H1 (cell line): ENCODE measurements at regions not wholly inside any gene's neighbourhood (a gene's known extent, or its start where the extent isn't known, plus 50 kb on each side); places are given as distances from the start of the nearest gene placed in this dataset.

Source experiments
- CTCF ChIA-PET: fragments of 300-600 bp; sonication (Branson Sonifier 250); formaldehyde crosslinking; loops from one replicate; lab custom pipeline; 2021; ENCODE audit not compliant: partially characterized antibody; lab: Charles Lee
- POLR2A ChIA-PET: fragments of 300-600 bp; sonication (Branson Sonifier 250); formaldehyde crosslinking; loops from one replicate; lab custom pipeline; 2021; ENCODE audit warnings: inconsistent platforms; ENCODE audit not compliant: partially characterized antibody; lab: Charles Lee
- DNase-seq, 2 experiments: peaks; one replicate each; pipeline versions ENCODE4 v3.0.0 to v3.0.0-alpha.2; 2010 to 2022; ENCODE audit warnings: low spot score in 2 of 2, low read depth in 1 of 2, mixed read lengths in 1 of 2
- FAIRE-seq: peaks from 2 replicates; lab custom pipeline; 2011; peaks lifted over from hg19 to GRCh38; lab: Jason Lieb, UNC
- H2AFZ ChIP-seq: 2 replicates; pipeline ENCODE4 v1.8.1; 2012; ENCODE audit warnings: low read length, inconsistent platforms
- H2AK5ac ChIP-seq: 2 replicates; pipeline ENCODE4 v1.6.1; 2013; ENCODE audit warnings: low read depth, low read length
- H2BK120ac ChIP-seq: replicated peaks from 2 replicates; pipeline ENCODE3; 2013; ENCODE audit warnings: low read depth, low read length, inconsistent platforms
- H2BK12ac ChIP-seq: 2 replicates; pipeline ENCODE4 v1.6.1; 2013; ENCODE audit warnings: low read depth, low read length
- H2BK15ac ChIP-seq: 2 replicates; pipeline ENCODE4 v1.6.1; 2013; ENCODE audit warnings: low read length
- H2BK20ac ChIP-seq: 2 replicates; pipeline ENCODE4 v1.6.1; 2013; ENCODE audit warnings: low read length
- H2BK5ac ChIP-seq: 2 replicates; pipeline ENCODE4 v1.6.1; 2013; ENCODE audit warnings: low read depth, low read length
- H3K14ac ChIP-seq: 2 replicates; pipeline ENCODE4 v1.6.1; 2013; ENCODE audit warnings: inconsistent platforms; ENCODE audit not compliant: insufficient read length
- H3K18ac ChIP-seq: 2 replicates; pipeline ENCODE4 v1.6.1; 2013; ENCODE audit warnings: low read length; ENCODE audit errors: extremely low read depth
- H3K23ac ChIP-seq: 2 replicates; pipeline ENCODE4 v1.6.1; 2013; ENCODE audit warnings: inconsistent platforms; ENCODE audit not compliant: insufficient read length
- H3K23me2 ChIP-seq: 2 replicates; pipeline ENCODE4 v1.6.1; 2013; ENCODE audit warnings: low read depth, low read length
- H3K27ac ChIP-seq: 2 replicates; pipeline ENCODE4 v1.6.1; 2011; ENCODE audit warnings: low read depth, low read length, inconsistent platforms
- H3K27me3 ChIP-seq, 4 experiments: replicated peaks in 1 of 4; 1 replicate in 1 of 4; 2 replicates in 3 of 4; pipeline versions ENCODE4 v1.6.1 to v1.8.1; 2011 to 2013; ENCODE audit warnings: low read length in 3 of 4, mild to moderate bottlenecking in 3 of 4, inconsistent platforms in 2 of 4, mixed read lengths in 2 of 4, moderate library complexity in 1 of 4; ENCODE audit not compliant: control insufficient read depth in 3 of 4, insufficient read depth in 3 of 4; ENCODE audit errors: extremely low read depth in 1 of 4
- H3K36me3 ChIP-seq, 4 experiments: 2 replicates each; pipeline versions ENCODE4 v1.6.1 to v1.8.1; 2011 to 2013; ENCODE audit warnings: mild to moderate bottlenecking in 4 of 4, low read length in 3 of 4, moderate library complexity in 2 of 4, control low read depth in 1 of 4, inconsistent platforms in 1 of 4; ENCODE audit not compliant: insufficient read depth in 4 of 4, control insufficient read depth in 2 of 4
- H3K4ac ChIP-seq: replicated peaks from 2 replicates; pipeline ENCODE3; 2013; ENCODE audit warnings: low read length, low read depth, mixed read lengths, inconsistent platforms; ENCODE audit not compliant: insufficient read length
- H3K4me1 ChIP-seq, 4 experiments: replicated peaks in 1 of 4; 1 replicate in 1 of 4; 2 replicates in 3 of 4; pipeline versions ENCODE4 v1.6.1 to v1.8.1; 2011 to 2013; ENCODE audit warnings: low read length in 3 of 4, inconsistent platforms in 2 of 4, mixed read lengths in 1 of 4; ENCODE audit not compliant: insufficient read depth in 4 of 4, control insufficient read depth in 3 of 4
- H3K4me2 ChIP-seq, 2 experiments: 2 replicates each; pipeline versions ENCODE4 v1.6.1 to v1.8.1; 2011 to 2013; ENCODE audit warnings: low read depth in 2 of 2, low read length in 2 of 2, control low read depth in 1 of 2, inconsistent platforms in 1 of 2, mild to moderate bottlenecking in 1 of 2; ENCODE audit not compliant: insufficient read depth in 1 of 2
- H3K4me3 ChIP-seq, 4 experiments: fragments of 200-600, 300-600 bp in 1 of 4; sonication (generic), shearing (Covaris generic), sonication (Bioruptor Twin) in 1 of 4; 2 replicates each; pipeline versions ENCODE4 v1.5.1 to v1.8.1; 2011 to 2016; ENCODE audit warnings: low read length in 4 of 4, low read depth in 3 of 4, control low read depth in 2 of 4, inconsistent platforms in 2 of 4, mild to moderate bottlenecking in 2 of 4, mixed read lengths in 1 of 4, moderate library complexity in 1 of 4; ENCODE audit not compliant: insufficient read depth in 2 of 4; ENCODE audit errors: extremely low read depth in 1 of 4
- H3K56ac ChIP-seq: replicated peaks from 2 replicates; pipeline ENCODE3; 2013; ENCODE audit warnings: low read depth, mild to moderate bottlenecking, mixed read lengths, low read length, inconsistent platforms; ENCODE audit not compliant: insufficient read length
- H3K79me1 ChIP-seq: 2 replicates; pipeline ENCODE4 v1.6.1; 2013; ENCODE audit warnings: low read depth, low read length, control low read depth
- H3K79me2 ChIP-seq, 2 experiments: 2 replicates each; pipeline versions ENCODE4 v1.6.1 to v1.8.1; 2012 to 2013; ENCODE audit warnings: low read length in 2 of 2, mild to moderate bottlenecking in 2 of 2, inconsistent platforms in 1 of 2; ENCODE audit not compliant: insufficient read depth in 2 of 2, control insufficient read depth in 1 of 2
- H3K9ac ChIP-seq, 4 experiments: replicated peaks in 1 of 4; 1 replicate in 1 of 4; 2 replicates in 3 of 4; pipeline versions ENCODE4 v1.6.1 to v1.8.1; 2011 to 2013; ENCODE audit warnings: low read depth in 3 of 4, low read length in 3 of 4, control low read depth in 2 of 4, mild to moderate bottlenecking in 2 of 4, moderate library complexity in 2 of 4, inconsistent platforms in 1 of 4; ENCODE audit errors: extremely low read depth in 1 of 4
- H3K9me3 ChIP-seq, 2 experiments: 2 replicates each; pipeline versions ENCODE4 v1.6.1 to v1.8.1; 2012 to 2013; ENCODE audit warnings: mild to moderate bottlenecking in 2 of 2, moderate library complexity in 2 of 2, control low read depth in 1 of 2, inconsistent platforms in 1 of 2, low read depth in 1 of 2, low read length in 1 of 2, mixed read lengths in 1 of 2; ENCODE audit not compliant: insufficient read depth in 2 of 2
- H4K20me1 ChIP-seq, 2 experiments: replicated peaks in 1 of 2; 2 replicates each; pipeline versions ENCODE3 to v1.8.1; 2011 to 2013; ENCODE audit warnings: inconsistent platforms in 2 of 2, low read length in 2 of 2, mild to moderate bottlenecking in 1 of 2; ENCODE audit not compliant: insufficient read depth in 2 of 2, control insufficient read depth in 1 of 2
- H4K5ac ChIP-seq: 2 replicates; pipeline ENCODE4 v1.6.1; 2013; ENCODE audit warnings: low read length, low read depth, mixed read lengths, inconsistent platforms; ENCODE audit not compliant: insufficient read length
- H4K8ac ChIP-seq: 2 replicates; pipeline ENCODE4 v1.8.0; 2013; ENCODE audit warnings: mild to moderate bottlenecking, moderate library complexity, low read length, inconsistent platforms; ENCODE audit not compliant: insufficient read depth; ENCODE audit errors: extremely low read depth
- H4K91ac ChIP-seq: replicated peaks from 2 replicates; pipeline ENCODE3; 2013; ENCODE audit warnings: low read length, mixed read lengths, inconsistent platforms; ENCODE audit not compliant: insufficient read length
- CHD1 ChIP-seq: IDR thresholded peaks from 2 replicates; pipeline ENCODE4 v1.6.1; 2012; ENCODE audit warnings: low read depth, low read length, improper control_type of control experiment
- E2F6 ChIP-seq: IDR thresholded peaks from 2 replicates; pipeline ENCODE4 v1.6.1; 2012; ENCODE audit warnings: inconsistent platforms
- EP300 ChIP-seq, 2 experiments: IDR thresholded peaks; 1 replicate in 1 of 2; 2 replicates in 1 of 2; pipeline ENCODE4 v1.6.1; 2011 to 2012; ENCODE audit warnings: low read depth in 2 of 2, low read length in 2 of 2, mild to moderate bottlenecking in 2 of 2, borderline replicate concordance in 1 of 2, inconsistent platforms in 1 of 2, moderate library complexity in 1 of 2
- FOSL1 ChIP-seq: IDR thresholded peaks from 2 replicates; pipeline ENCODE4 v1.6.1; 2011; ENCODE audit warnings: mild to moderate bottlenecking, low read depth, low read length, moderate library complexity; ENCODE audit not compliant: insufficient read depth
- GABPA ChIP-seq: IDR thresholded peaks from 2 replicates; pipeline ENCODE4 v1.6.1; 2011; ENCODE audit warnings: mild to moderate bottlenecking, low read length, moderate library complexity, borderline replicate concordance; ENCODE audit not compliant: insufficient read depth
- HDAC6 ChIP-seq: IDR thresholded peaks from one replicate; pipeline ENCODE4 v1.7.1; 2012; ENCODE audit warnings: low read depth, mild to moderate bottlenecking, inconsistent platforms, low read length, moderate library complexity
- JUND ChIP-seq: IDR thresholded peaks from 2 replicates; pipeline ENCODE4 v1.6.1; 2011; ENCODE audit warnings: mild to moderate bottlenecking, improper control_type of control experiment, low read length
- MAX ChIP-seq: IDR thresholded peaks from 2 replicates; pipeline ENCODE4 v1.6.1; 2012; ENCODE audit warnings: inconsistent platforms
- NANOG ChIP-seq: IDR thresholded peaks from 2 replicates; pipeline ENCODE4 v1.6.1; 2011; ENCODE audit warnings: low read length, low read depth, mild to moderate bottlenecking, inconsistent platforms; ENCODE audit not compliant: insufficient read depth, poor library complexity, severe bottlenecking
- NRF1 ChIP-seq: IDR thresholded peaks from 2 replicates; pipeline ENCODE4 v1.6.1; 2011; ENCODE audit warnings: mild to moderate bottlenecking, low read depth, low read length, improper control_type of control experiment
- PHF8 ChIP-seq: fragments of 200-600 bp; sonication (generic); conservative IDR thresholded peaks from 2 replicates; pipeline ENCODE4 v1.7.1; 2012; ENCODE audit warnings: low read depth, mild to moderate bottlenecking, inconsistent platforms, low read length, moderate library complexity
- SIN3A ChIP-seq, 2 experiments: IDR thresholded peaks in 1 of 2; conservative IDR thresholded peaks in 1 of 2; 2 replicates each; pipeline ENCODE4 v1.6.1; 2011 to 2012; ENCODE audit warnings: low read length in 2 of 2, improper control_type of control experiment in 1 of 2, low read depth in 1 of 2, mild to moderate bottlenecking in 1 of 2
- TAF1 ChIP-seq: IDR thresholded peaks from 2 replicates; pipeline ENCODE4 v1.6.1; 2011; ENCODE audit warnings: mild to moderate bottlenecking, low read depth, low read length
- WGBS, 2 experiments: shearing (Covaris generic) in 1 of 2; methylation state at CpG; one replicate each; pipeline versions ENCODE4 v1.1.6 to v1.1.7; 2013 to 2015; ENCODE audit warnings: low lambda C conversion rate in 2 of 2, mixed read lengths in 2 of 2, inconsistent platforms in 1 of 2, low coverage in 1 of 2, missing lambda C conversion rate in 1 of 2; ENCODE audit not compliant: insufficient replicate concordance in 2 of 2, insufficient coverage in 1 of 2, insufficient read length in 1 of 2; ENCODE audit errors: extremely low coverage in 1 of 2, missing lambda C conversion rate in 1 of 2; 5-methylcytosine and 5-hydroxymethylcytosine counted together

GRCh38 chr3:34213478-34213877, 415.0 kb downstream of the PDCD6IP start:
- Histone ChIP-seq H3K79me1 (no peaks in the 10 kb centered on the region), H4K5ac (no peak overlapping the region)
- CTCF ChIA-PET: interaction anchor here (0.6 to 2.2 kb wide), 7 partner anchors 11 to 180 kb away, joined by 3 to 6 read pairs (median 3); no protein-coding TSS in a partner anchor
- no peak for TF ChIP-seq SIN3A (conservative IDR thresholded peaks at IDR 0.05 in 1 of 2, IDR thresholded peaks at IDR 0.05 in 1 of 2; ENCODE audit: low read depth in 1 of 2, low read length in 2 of 2)
- no peak for TF ChIP-seq NANOG
- no peak for TF ChIP-seq CHD1
- TF ChIP-seq JUND: no peak
- TF ChIP-seq TAF1: no peak
- no peak for TF ChIP-seq NRF1
- TF ChIP-seq MAX: no peak
- TF ChIP-seq FOSL1: no peak
- no peak for TF ChIP-seq EP300 (IDR thresholded peaks at IDR 0.05; ENCODE audit: borderline replicate concordance in 1 of 2, low read depth in 2 of 2, low read length in 2 of 2)
- no peak for TF ChIP-seq GABPA
- TF ChIP-seq HDAC6: no peak
- TF ChIP-seq E2F6: no peak
- no peak for TF ChIP-seq PHF8

More at GRCh38 chr3:34213478-34213877, 415.0 kb downstream of the PDCD6IP start:
- Histone ChIP-seq H2AFZ (no peak overlapping the region), H4K91ac (no peak overlapping the region), H3K4ac (no peak overlapping the region), H4K8ac (no peak overlapping the region; the same call in 1 of the 2 replicates), H3K9ac (no peak overlapping the region), H3K56ac (no peak overlapping the region), H3K4me3 (no peak overlapping the region), H2BK15ac (no peak overlapping the region), H3K79me2 (no peaks in the 10 kb centered on the region), H3K9me3 (no peaks in the 10 kb centered on the region), H2BK20ac (no peak overlapping the region), H3K23ac (no peak overlapping the region), H3K23me2 (no peaks in the 10 kb centered on the region), H2AK5ac (no peak overlapping the region), H2BK120ac (no peak overlapping the region), H3K4me1 (peaks cover 0 to 4% (median 0%) of the 10 kb centered on the region in 4 experiments; a peak in 1 of 7 replicates), H3K4me2 (no peak overlapping the region), H4K20me1 (no peaks in the 10 kb centered on the region), H3K18ac (no peak overlapping the region), H3K14ac (no peak overlapping the region), H3K36me3 (no peaks in the 10 kb centered on the region), H2BK12ac (no peak overlapping the region), H3K27me3 (no peaks in the 10 kb centered on the region), H3K27ac (no peak overlapping the region), H2BK5ac (no peak overlapping the region)
- POLR2A ChIA-PET: no interaction called here
- no peak for FAIRE-seq
- WGBS, 2 experiments: 86% methylated on average over 4 of the region's 4 CpGs; no CpG with 5 or more reads in 1 of the 2 experiments
- DNase-seq: no peak
